OCI-LY3 (cell line): ENCODE measurements at regions not wholly inside any gene's neighbourhood (a gene's known extent, or its start where the extent isn't known, plus 50 kb on each side); places are given as distances from the start of the nearest gene placed in this dataset.

Experiments
- H2AFZ ChIP-seq: fragments of 200-600, 300-600 bp; shearing (Covaris generic); 2 replicates; pipeline ENCODE4 v1.6.0; 2014; ENCODE audit warnings: antibody characterized with exemption, low read depth, low read length
- H3K27ac ChIP-seq: fragments of 200-600, 300-600 bp; sonication (generic); 2 replicates; pipeline ENCODE4 v1.5.1; 2014; ENCODE audit warnings: mild to moderate bottlenecking, low read length, moderate library complexity, mixed read lengths
- H3K27me3 ChIP-seq: fragments of 200-600, 300-600 bp; sonication (generic); 2 replicates; pipeline ENCODE4 v1.6.1; 2014; ENCODE audit warnings: low read depth, low read length, mixed read lengths
- H3K36me3 ChIP-seq: fragments of 200-600, 300-600 bp; sonication (generic); replicated peaks from 2 replicates; pipeline ENCODE3; 2014; ENCODE audit warnings: low read depth, low read length, mixed read lengths
- H3K4me1 ChIP-seq: fragments of 300-600, 200-600 bp; sonication (generic); 2 replicates; pipeline ENCODE4 v1.6.1; 2014; ENCODE audit warnings: low read length, mixed read lengths
- H3K4me2 ChIP-seq: fragments of 200-600, 300-600 bp; sonication (generic); 2 replicates; pipeline ENCODE4 v1.6.1; 2014; ENCODE audit warnings: low read length, mixed read lengths
- H3K4me3 ChIP-seq: fragments of 300-600, 200-600 bp; sonication (generic); 2 replicates; pipeline ENCODE4 v1.5.1; 2014; ENCODE audit warnings: antibody characterized with exemption, mild to moderate bottlenecking, low read length, moderate library complexity
- H3K79me2 ChIP-seq: fragments of 300-600, 200-600 bp; shearing (Covaris generic); 2 replicates; pipeline ENCODE4 v1.6.1; 2014; ENCODE audit warnings: mild to moderate bottlenecking, low read length, mixed read lengths
- H3K9ac ChIP-seq: fragments of 300-600, 200-600 bp; shearing (Covaris generic); 2 replicates; pipeline ENCODE4 v1.6.0; 2014; ENCODE audit warnings: mild to moderate bottlenecking, low read length, moderate library complexity
- H3K9me3 ChIP-seq: fragments of 200-600, 300-600 bp; shearing (Covaris generic); 2 replicates; pipeline ENCODE4 v1.6.1; 2014; ENCODE audit warnings: low read length, mixed read lengths; ENCODE audit not compliant: insufficient read depth
- H4K20me1 ChIP-seq: fragments of 200-600, 300-600 bp; sonication (generic); 2 replicates; pipeline ENCODE4 v1.6.1; 2016; ENCODE audit warnings: low read length, mixed read lengths; ENCODE audit not compliant: insufficient read depth
- CTCF ChIP-seq: fragments of 200-600, 300-600 bp; sonication (generic); IDR thresholded peaks from 2 replicates; pipeline ENCODE4 v1.5.1; 2014; ENCODE audit warnings: antibody characterized with exemption, low read length, low read depth
- EZH2phosphoT487 ChIP-seq: fragments of 200-600 bp; shearing (Covaris generic); IDR thresholded peaks from 2 replicates; pipeline ENCODE4 v1.6.1; 2018; ENCODE audit warnings: antibody characterized with exemption, mixed run types, low read depth

DNA sequence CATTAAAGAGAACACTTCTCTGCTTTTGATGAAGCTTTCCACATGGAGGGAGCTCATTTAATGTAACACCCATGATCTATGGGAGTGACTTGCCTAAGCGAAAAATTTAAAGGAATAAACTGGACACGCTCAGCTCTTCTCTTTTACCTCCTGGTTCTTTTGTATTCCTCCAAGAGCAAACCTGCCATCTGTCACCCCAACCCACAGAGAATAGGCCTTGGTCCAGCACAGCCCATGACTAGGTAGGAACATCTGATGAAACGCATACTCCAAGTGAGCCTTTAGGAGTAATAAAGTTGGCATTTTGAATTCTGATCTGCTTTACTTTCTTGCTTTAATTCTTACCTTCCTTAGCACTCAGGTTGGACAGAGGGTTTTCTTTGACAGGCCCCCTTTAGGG, 389.0 kb downstream of the HNRNPD start:
- Histone ChIP-seq H2AFZ (no peak overlapping the region), H3K79me2 (no peaks in the 10 kb centered on the region), H3K4me2 (no peak overlapping the region), H3K9ac (no peak overlapping the region), H3K27ac (no peak overlapping the region), H3K9me3 (no peaks in the 10 kb centered on the region), H3K4me1 (no peaks in the 10 kb centered on the region), H3K27me3 (peaks cover under 1% of the 10 kb centered on the region; the same call in 1 of the 2 replicates), H3K36me3 (no peaks in the 10 kb centered on the region), H3K4me3 (no peak overlapping the region), H4K20me1 (no peaks in the 10 kb centered on the region)
- TF ChIP-seq CTCF (no peak), EZH2phosphoT487 (no peak)

DNA sequence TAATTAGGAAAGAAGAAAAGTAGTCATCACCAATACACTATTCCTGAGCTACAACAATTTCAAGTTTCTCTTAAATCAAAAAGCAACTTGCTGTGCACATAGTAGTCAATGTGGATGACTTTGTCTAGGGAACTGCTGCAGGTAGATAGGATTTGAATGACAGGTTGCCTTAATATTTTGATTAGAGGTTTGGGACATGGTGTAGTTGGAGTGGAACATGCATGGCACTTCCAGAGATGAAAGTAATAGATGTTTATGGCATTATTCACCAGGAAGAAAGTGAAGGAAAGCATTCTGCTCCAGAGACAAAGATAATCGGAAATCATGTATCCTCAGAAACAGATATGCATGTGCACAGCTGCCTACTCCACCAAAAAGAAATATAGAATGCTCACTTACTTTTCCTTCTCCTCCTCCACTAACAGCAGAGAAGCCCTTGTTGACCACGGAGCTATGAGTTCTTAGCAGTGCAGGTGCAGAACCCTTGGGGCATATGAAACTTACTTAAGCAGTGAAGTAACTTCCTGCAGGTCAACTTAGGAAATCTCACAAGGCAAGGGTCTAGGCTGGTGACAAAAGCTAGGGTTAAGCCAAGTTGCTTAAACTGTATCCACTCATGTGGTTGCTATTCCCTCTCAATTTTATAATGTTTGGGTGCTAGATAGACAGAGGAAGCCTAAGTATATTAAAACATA, 390.8 kb downstream of the HNRNPD start:
- H3K4me2 ChIP-seq, result no peak overlapping the region
- no peak overlapping the region for H3K4me3 ChIP-seq
- no peak for TF ChIP-seq EZH2phosphoT487
- TF ChIP-seq CTCF, result no peak
- H3K4me1 ChIP-seq, result no peaks in the 10 kb centered on the region
- no peak overlapping the region for H3K27ac ChIP-seq
- H2AFZ ChIP-seq, result no peak overlapping the region
- no peaks in the 10 kb centered on the region for H4K20me1 ChIP-seq
- no peaks in the 10 kb centered on the region for H3K36me3 ChIP-seq
- H3K9me3 ChIP-seq, result no peaks in the 10 kb centered on the region
- no peaks in the 10 kb centered on the region for H3K79me2 ChIP-seq
- H3K9ac ChIP-seq, result no peak overlapping the region
- no peaks in the 10 kb centered on the region; the same call in 1 of the 2 replicates for H3K27me3 ChIP-seq

DNA sequence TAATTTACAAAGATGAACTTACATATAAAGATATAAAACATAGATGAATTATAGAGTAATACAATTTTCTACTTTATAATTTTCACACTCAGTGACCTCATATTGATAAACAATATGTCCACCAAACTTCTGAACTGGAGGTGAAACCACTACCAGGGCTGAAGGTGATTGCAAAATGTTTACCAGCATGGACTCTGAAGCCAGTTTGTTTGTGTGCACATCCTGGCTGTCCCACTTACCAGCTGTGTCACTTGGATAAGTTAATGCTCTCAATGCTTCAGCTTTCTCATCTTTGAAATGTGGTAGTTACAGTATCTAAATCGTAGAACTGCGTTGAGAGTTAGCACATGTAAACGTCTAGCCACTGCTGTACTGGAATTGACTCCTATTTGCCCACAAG, 392.6 kb downstream of the HNRNPD start:
- TF ChIP-seq CTCF, result no peak
- TF ChIP-seq EZH2phosphoT487, result no peak
- H3K79me2 ChIP-seq, result no peaks in the 10 kb centered on the region
- H2AFZ ChIP-seq, result no peak overlapping the region
- no peaks in the 10 kb centered on the region for H3K4me1 ChIP-seq
- no peaks in the 10 kb centered on the region for H3K36me3 ChIP-seq
- no peak overlapping the region for H3K4me2 ChIP-seq
- H3K27me3 ChIP-seq, result no peaks in the 10 kb centered on the region; the same call in 1 of the 2 replicates
- H3K27ac ChIP-seq, result no peak overlapping the region
- no peaks in the 10 kb centered on the region for H4K20me1 ChIP-seq
- no peak overlapping the region for H3K9ac ChIP-seq
- H3K9me3 ChIP-seq, result no peaks in the 10 kb centered on the region
- H3K4me3 ChIP-seq, result no peak overlapping the region

DNA sequence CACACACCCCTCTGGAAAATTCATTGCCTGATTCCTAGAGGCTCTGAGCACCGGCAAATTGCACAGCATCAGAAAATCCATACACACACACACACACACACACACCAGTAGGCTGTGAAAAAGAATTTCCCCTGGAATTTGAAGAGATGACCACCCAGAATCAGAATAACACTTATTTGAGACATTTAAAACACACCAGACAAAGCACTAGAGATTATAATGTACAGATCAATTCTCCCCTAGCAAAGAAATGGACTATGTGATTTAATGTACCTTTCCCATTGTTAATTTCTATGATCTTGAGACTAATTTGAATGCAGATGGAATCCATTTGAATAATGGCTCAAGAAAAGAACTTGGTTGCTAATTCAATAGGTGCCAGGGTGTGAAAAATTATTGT, 399.3 kb downstream of the HNRNPD start:
- H3K4me2 ChIP-seq, result no peak overlapping the region
- no peaks in the 10 kb centered on the region for H3K9me3 ChIP-seq
- H4K20me1 ChIP-seq, result no peaks in the 10 kb centered on the region
- TF ChIP-seq EZH2phosphoT487 (no peak), CTCF (no peak)
- H3K79me2 ChIP-seq, result no peaks in the 10 kb centered on the region
- no peak overlapping the region for H3K4me3 ChIP-seq
- H3K27ac ChIP-seq, result no peak overlapping the region
- H3K9ac ChIP-seq, result no peak overlapping the region
- no peaks in the 10 kb centered on the region for H3K36me3 ChIP-seq
- H2AFZ ChIP-seq, result no peak overlapping the region
- H3K4me1 ChIP-seq, result no peaks in the 10 kb centered on the region
- 0 out of 2 replicates have a peak, but pooled peaks cover 4% of the 10 kb centered on the region for H3K27me3 ChIP-seq
